Hematopoietic multipotent progenitor cell treated with erythropoietin and hydrocortisone succinate and interleukin-3 and kit ligand, for 17 days (in vitro differentiated cells): ENCODE measurements at regions not wholly inside any gene's neighbourhood (a gene's known extent, or its start where the extent isn't known, plus 50 kb on each side); places are given as distances from the start of the nearest gene placed in this dataset.
"Not testable (repeated sequence)": the region's sequence is repeated elsewhere in the genome, so short reads cannot be mapped to it uniquely, and the experiment has no call there.

Source experiments
- DNase-seq: peaks from one replicate; pipeline ENCODE4 v3.0.0-alpha.2; 2015; ENCODE audit warnings: low spot score

- DNase-seq: no peak
Observed at GRCh38 chr11:122604621-122605020, 50.9 kb upstream of the UBASH3B start.

GRCh38 chr11:122601141-122602125 lies 54.1 kb upstream of the UBASH3B start:
- no peak for DNase-seq

GRCh38 chr11:122600290-122600689 lies 55.2 kb upstream of the UBASH3B start:
- no peak for DNase-seq

GRCh38 chr11:122599434-122599833 lies 56.1 kb upstream of the UBASH3B start:
- DNase-seq: no peak

GRCh38 chr11:122598971-122599370 lies 56.6 kb upstream of the UBASH3B start:
- no peak for DNase-seq

GRCh38 chr11:122597511-122597910 lies 58.0 kb upstream of the UBASH3B start:
- DNase-seq: no peak

- no peak for DNase-seq
Observed at GRCh38 chr11:122594986-122595645, 60.4 kb upstream of the UBASH3B start.

GRCh38 chr11:122593473-122594420 lies 61.8 kb upstream of the UBASH3B start:
- DNase-seq: no peak

- no peak for DNase-seq
Observed at GRCh38 chr11:122592641-122593040, 62.9 kb upstream of the UBASH3B start.

GRCh38 chr11:122584670-122585069 lies 70.9 kb upstream of the UBASH3B start:
- no peak for DNase-seq

GRCh38 chr11:122580071-122580470 lies 75.5 kb upstream of the UBASH3B start:
- not testable (repeated sequence) for DNase-seq

- no peak for DNase-seq
Observed at GRCh38 chr11:122578171-122578825, 77.2 kb upstream of the UBASH3B start.

- DNase-seq: no peak
Observed at GRCh38 chr11:122572592-122572991, 82.9 kb upstream of the UBASH3B start.

GRCh38 chr11:122563761-122564160 lies 91.8 kb upstream of the UBASH3B start:
- DNase-seq: no peak

- DNase-seq: no peak
Observed at GRCh38 chr11:122559734-122560382, 95.7 kb upstream of the UBASH3B start.

GRCh38 chr11:122559218-122559617 lies 96.3 kb upstream of the UBASH3B start:
- DNase-seq: not testable (repeated sequence)

- not testable (repeated sequence) for DNase-seq
Observed at GRCh38 chr11:122557163-122557562, 98.4 kb upstream of the UBASH3B start.

- DNase-seq: no peak
Observed at GRCh38 chr11:122556605-122557004, 98.9 kb upstream of the UBASH3B start.

GRCh38 chr11:122538060-122538459 lies 117.5 kb upstream of the UBASH3B start:
- no peak for DNase-seq

GRCh38 chr11:122524898-122525297 lies 130.6 kb upstream of the UBASH3B start:
- no peak for DNase-seq
